PFSK-1 (cell line): ENCODE measurements at regions not wholly inside any gene's neighbourhood (a gene's known extent, or its start where the extent isn't known, plus 50 kb on each side); places are given as distances from the start of the nearest gene placed in this dataset.

Experiments used
- FOXP2 ChIP-seq: optimal IDR thresholded peaks from 2 replicates; pipeline ENCODE3; 2011; ENCODE audit warnings: borderline replicate concordance, control low read depth, inconsistent platforms; ENCODE audit not compliant: insufficient read depth; ENCODE audit errors: extremely low read length, extremely low read depth
- POLR2AphosphoS5 ChIP-seq: IDR thresholded peaks from 2 replicates; pipeline ENCODE4 v1.6.1; 2012; ENCODE audit warnings: low read depth, mild to moderate bottlenecking, control low read depth, low read length, moderate library complexity
- REST ChIP-seq, 2 experiments: IDR thresholded peaks; 2 replicates each; pipeline versions ENCODE4 v1.6.1 to v1.8.0; 2011 to 2012; ENCODE audit warnings: low read depth in 2 of 2, low read length in 2 of 2, control low read depth in 1 of 2, inconsistent platforms in 1 of 2, mild to moderate bottlenecking in 1 of 2, moderate library complexity in 1 of 2; ENCODE audit not compliant: insufficient read depth in 1 of 2
- SIN3A ChIP-seq: IDR thresholded peaks from 2 replicates; pipeline ENCODE4 v1.6.1; 2012; ENCODE audit warnings: mild to moderate bottlenecking, low read length, moderate library complexity, borderline replicate concordance; ENCODE audit not compliant: insufficient read depth
- TAF1 ChIP-seq: IDR thresholded peaks from 2 replicates; pipeline ENCODE4 v1.6.1; 2012; ENCODE audit warnings: low read length, control low read depth, borderline replicate concordance; ENCODE audit not compliant: insufficient read depth

GRCh38 chr5:5784101-5784500 lies 361.6 kb downstream of the ICE1 start:
- TF ChIP-seq REST (IDR thresholded peaks at IDR 0.05; ENCODE audit: insufficient read depth in 1 of 2, low read depth in 2 of 2, low read length in 2 of 2) (no peak), FOXP2 (no peak), TAF1 (no peak), POLR2AphosphoS5 (no peak), SIN3A (no peak)

- no peak for TF ChIP-seq REST (IDR thresholded peaks at IDR 0.05; ENCODE audit: insufficient read depth in 1 of 2, low read depth in 2 of 2, low read length in 2 of 2)
- no peak for TF ChIP-seq FOXP2
- TF ChIP-seq SIN3A = no peak
- no peak for TF ChIP-seq TAF1
- no peak for TF ChIP-seq POLR2AphosphoS5
Observed at GRCh38 chr5:5783021-5783420, 360.5 kb downstream of the ICE1 start.

GRCh38 chr5:5782402-5782801 lies 359.9 kb downstream of the ICE1 start:
- TF ChIP-seq TAF1 (no peak), REST (IDR thresholded peaks at IDR 0.05; ENCODE audit: insufficient read depth in 1 of 2, low read depth in 2 of 2, low read length in 2 of 2) (no peak), SIN3A (no peak), FOXP2 (no peak), POLR2AphosphoS5 (no peak)

- no peak for TF ChIP-seq SIN3A
- TF ChIP-seq FOXP2 = no peak
- TF ChIP-seq TAF1 = no peak
- no peak for TF ChIP-seq REST (IDR thresholded peaks at IDR 0.05; ENCODE audit: insufficient read depth in 1 of 2, low read depth in 2 of 2, low read length in 2 of 2)
- no peak for TF ChIP-seq POLR2AphosphoS5
Observed at GRCh38 chr5:5781335-5781734, 358.9 kb downstream of the ICE1 start.

GRCh38 chr5:5780253-5780652 lies 357.8 kb downstream of the ICE1 start:
- no peak for TF ChIP-seq SIN3A
- TF ChIP-seq FOXP2 = no peak
- TF ChIP-seq REST (IDR thresholded peaks at IDR 0.05; ENCODE audit: insufficient read depth in 1 of 2, low read depth in 2 of 2, low read length in 2 of 2) = no peak
- no peak for TF ChIP-seq POLR2AphosphoS5
- TF ChIP-seq TAF1 = no peak
